WERI-Rb-1 (cell line): ENCODE measurements at regions not wholly inside any gene's neighbourhood (a gene's known extent, or its start where the extent isn't known, plus 50 kb on each side); places are given as distances from the start of the nearest gene placed in this dataset.

Experiments
- DNase-seq: peaks from one replicate; pipeline ENCODE4 v3.0.0-alpha.2; 2020
- H3K27ac ChIP-seq: fragments of 250-450 bp; sonication (Bioruptor Pico); 2 replicates; pipeline ENCODE4 v1.5.1; 2020; ENCODE audit warnings: mild to moderate bottlenecking, moderate library complexity
- H3K27me3 ChIP-seq: fragments of 250-450 bp; sonication (Bioruptor Pico); 2 replicates; pipeline ENCODE4 v1.5.1; 2021; ENCODE audit warnings: mild to moderate bottlenecking, low read depth, moderate library complexity; ENCODE audit not compliant: insufficient read depth, severe bottlenecking
- H3K36me3 ChIP-seq: fragments of 250-450 bp; sonication (Bioruptor Pico); 2 replicates; pipeline ENCODE4 v1.5.1; 2020; ENCODE audit warnings: mild to moderate bottlenecking, moderate library complexity
- H3K4me3 ChIP-seq: 2 replicates; pipeline ENCODE4 v1.5.1; 2011; ENCODE audit warnings: low read depth, mild to moderate bottlenecking, control low read depth, low read length
- H3K9me3 ChIP-seq: fragments of 250-450 bp; sonication (Bioruptor Pico); 2 replicates; pipeline ENCODE4 v1.5.1; 2021; ENCODE audit warnings: mild to moderate bottlenecking, moderate library complexity; ENCODE audit not compliant: severe bottlenecking
- TF ChIP-seq, protein P1 (sequence below): IDR thresholded peaks from 2 replicates; pipeline ENCODE4 v1.5.1; 2011; ENCODE audit warnings: low read depth, mild to moderate bottlenecking, control low read depth, inconsistent platforms, low read length

DNA sequence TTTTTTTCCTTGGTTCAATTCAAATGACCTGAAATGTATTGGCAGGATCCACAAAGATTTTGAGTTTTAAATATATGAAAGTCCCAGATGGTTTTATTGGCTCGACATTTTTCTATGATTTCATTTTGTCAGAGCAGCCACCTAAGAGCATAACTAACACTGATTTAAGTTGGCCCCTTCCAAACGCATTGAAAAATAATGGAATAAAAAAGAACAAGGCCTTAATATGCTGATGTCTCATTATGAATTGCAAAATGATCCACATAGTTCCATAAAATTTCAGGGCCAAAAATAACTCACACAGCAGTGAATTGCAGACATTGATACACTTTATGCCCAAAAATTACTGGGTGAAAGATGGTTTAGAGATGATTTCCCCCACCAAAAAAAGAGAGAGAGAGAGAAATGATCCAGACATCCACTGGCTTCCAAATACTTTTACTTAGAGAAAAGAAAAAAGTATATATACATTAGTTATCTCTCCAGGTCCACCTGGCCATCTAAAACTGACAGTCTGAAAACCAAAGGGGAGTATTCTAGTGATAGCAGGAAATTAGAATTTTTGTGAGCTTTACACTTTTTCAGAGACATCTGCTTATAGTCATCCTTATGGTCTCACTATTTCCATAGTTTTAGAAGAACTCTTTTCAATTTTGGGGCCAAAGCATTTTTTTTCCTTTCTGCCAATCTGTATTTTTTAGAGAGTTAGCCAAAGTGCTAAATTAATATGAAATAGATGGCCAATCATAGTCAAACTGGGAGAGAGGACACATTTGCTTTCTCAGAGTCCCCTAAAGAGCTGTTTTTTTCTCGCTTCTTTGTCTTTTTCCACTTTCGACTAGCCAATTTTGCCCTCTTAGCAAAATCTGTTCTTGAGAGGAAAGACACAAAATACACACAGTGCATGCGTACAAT lies 213.5 kb upstream of the RND3 start:
- no peaks in the 10 kb centered on the region for H3K27me3 ChIP-seq
- no peak for DNase-seq
- no peaks in the 10 kb centered on the region for H3K9me3 ChIP-seq
- TF ChIP-seq, protein P1, sequence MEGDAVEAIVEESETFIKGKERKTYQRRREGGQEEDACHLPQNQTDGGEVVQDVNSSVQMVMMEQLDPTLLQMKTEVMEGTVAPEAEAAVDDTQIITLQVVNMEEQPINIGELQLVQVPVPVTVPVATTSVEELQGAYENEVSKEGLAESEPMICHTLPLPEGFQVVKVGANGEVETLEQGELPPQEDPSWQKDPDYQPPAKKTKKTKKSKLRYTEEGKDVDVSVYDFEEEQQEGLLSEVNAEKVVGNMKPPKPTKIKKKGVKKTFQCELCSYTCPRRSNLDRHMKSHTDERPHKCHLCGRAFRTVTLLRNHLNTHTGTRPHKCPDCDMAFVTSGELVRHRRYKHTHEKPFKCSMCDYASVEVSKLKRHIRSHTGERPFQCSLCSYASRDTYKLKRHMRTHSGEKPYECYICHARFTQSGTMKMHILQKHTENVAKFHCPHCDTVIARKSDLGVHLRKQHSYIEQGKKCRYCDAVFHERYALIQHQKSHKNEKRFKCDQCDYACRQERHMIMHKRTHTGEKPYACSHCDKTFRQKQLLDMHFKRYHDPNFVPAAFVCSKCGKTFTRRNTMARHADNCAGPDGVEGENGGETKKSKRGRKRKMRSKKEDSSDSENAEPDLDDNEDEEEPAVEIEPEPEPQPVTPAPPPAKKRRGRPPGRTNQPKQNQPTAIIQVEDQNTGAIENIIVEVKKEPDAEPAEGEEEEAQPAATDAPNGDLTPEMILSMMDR: no peak
- no peaks in the 10 kb centered on the region for H3K36me3 ChIP-seq
- no peak overlapping the region for H3K27ac ChIP-seq
- no peak overlapping the region for H3K4me3 ChIP-seq

DNA sequence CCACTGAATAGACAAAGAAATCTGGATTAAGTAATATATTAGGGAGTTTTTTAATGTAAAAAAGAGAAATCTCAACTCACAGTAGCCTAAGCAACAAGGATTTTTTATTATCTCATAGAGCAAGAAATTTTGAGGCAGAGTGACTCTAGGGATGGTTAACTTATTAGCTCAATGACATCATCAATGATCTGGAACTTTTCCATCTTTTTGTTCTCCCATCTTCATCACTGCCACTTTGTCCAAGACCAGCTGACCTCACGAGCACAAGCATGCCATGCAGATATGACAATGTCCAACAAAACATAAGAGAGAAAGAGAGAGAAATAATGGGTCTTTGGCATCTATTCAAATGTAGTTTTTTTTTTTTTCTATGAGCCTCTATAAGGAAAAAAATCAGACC lies 211.8 kb upstream of the RND3 start:
- Histone ChIP-seq H3K27me3 (no peaks in the 10 kb centered on the region), H3K4me3 (no peak overlapping the region), H3K27ac (no peak overlapping the region), H3K9me3 (no peaks in the 10 kb centered on the region), H3K36me3 (no peaks in the 10 kb centered on the region)
- no peak for DNase-seq
- TF ChIP-seq, protein P1: no peak

DNA sequence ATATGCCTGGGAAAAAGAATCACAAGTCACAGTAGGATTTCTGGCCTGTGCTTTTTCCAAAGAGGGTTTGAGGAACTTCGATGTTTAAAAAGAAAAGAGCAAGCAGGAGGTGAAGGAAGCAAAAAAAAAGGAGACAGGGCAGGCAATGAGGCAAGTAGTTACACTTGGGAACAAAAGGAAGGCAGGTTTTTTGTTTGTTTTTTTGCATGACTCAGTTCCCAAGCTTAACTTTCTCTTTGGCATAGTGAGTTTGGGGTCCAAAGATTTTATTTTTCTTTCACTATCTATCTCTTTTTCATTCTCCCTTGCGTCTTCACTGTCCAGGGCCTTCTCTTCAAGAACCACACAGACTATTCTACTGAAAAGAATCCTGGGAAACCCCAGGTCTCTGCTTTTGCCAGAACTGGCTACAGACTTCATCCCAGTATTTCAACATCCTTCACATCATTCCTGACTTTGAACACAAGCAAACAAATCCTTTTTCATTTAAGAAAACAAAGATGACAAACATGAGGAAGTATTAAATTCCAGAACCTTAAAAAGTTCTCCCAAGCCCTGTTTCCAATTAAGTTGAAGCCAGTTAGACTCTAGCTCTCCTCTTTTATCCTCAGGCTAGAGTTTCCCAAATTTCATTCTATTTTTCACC lies 210.7 kb upstream of the RND3 start:
- DNase-seq: no peak
- no peak overlapping the region for H3K4me3 ChIP-seq
- H3K36me3 ChIP-seq: no peaks in the 10 kb centered on the region
- no peaks in the 10 kb centered on the region for H3K9me3 ChIP-seq
- no peaks in the 10 kb centered on the region for H3K27me3 ChIP-seq
- H3K27ac ChIP-seq: no peak overlapping the region
- TF ChIP-seq, protein P1: no peak

DNA sequence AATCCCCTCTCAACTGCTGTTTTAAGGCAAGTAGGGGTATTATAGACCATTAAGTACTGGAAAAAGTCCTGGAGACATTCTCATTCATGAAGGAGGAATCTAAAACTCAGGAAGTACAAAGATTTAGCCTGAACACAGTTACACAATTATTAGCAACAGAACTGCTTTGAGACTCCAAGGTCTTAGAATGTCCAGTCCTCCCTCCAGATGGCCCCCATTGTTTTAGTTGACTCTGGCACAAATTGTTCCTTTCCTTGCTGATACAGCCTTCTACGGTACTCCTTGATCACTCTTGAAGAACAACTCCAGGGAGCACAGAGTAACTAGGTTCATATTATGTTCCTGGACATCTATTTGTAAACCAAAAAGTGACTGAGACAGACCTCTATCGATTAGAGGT lies 210.1 kb upstream of the RND3 start:
- Histone ChIP-seq H3K36me3 (no peaks in the 10 kb centered on the region), H3K27ac (no peak overlapping the region), H3K4me3 (no peak overlapping the region), H3K9me3 (no peaks in the 10 kb centered on the region), H3K27me3 (no peaks in the 10 kb centered on the region)
- no peak for DNase-seq
- TF ChIP-seq, protein P1: no peak

DNA sequence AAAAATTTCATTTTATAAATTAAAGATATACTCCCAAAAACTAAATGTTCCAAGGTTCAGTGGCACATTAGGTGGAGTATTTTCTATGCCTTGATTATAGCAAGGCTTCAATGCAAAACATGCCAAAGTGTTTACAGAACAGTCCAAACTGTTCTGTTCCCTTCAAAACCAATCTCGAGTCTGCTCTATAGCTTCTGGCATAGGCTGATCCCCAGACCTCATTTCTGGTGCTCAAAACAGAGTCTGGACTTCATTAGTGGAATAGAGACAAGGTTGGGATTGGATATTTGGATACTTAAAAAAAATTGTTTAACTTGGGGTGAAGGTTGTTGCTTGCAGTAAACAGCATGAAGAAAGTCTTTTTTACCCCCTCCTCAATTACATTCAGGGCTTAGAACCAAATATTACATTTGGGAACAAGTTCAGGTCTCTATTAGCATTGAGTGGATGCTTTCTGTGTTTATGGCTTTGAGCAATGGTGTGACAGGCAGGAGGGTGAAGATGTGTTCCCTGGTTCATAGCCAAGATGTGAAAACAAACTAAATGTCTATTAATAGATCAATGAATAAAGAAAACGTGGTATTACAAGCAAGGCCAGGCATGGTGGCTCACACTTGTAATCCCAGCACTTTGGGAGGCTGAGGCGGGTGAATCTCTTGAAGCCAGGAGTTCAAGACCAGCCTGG lies 208.1 kb upstream of the RND3 start:
- DNase-seq: no peak
- Histone ChIP-seq H3K4me3 (no peak overlapping the region), H3K9me3 (no peaks in the 10 kb centered on the region), H3K36me3 (no peaks in the 10 kb centered on the region), H3K27me3 (no peaks in the 10 kb centered on the region), H3K27ac (no peak overlapping the region)
- TF ChIP-seq, protein P1: no peak
